ENCODE measurements at regions not wholly inside any gene's neighbourhood (a gene's known extent, or its start where the extent isn't known, plus 50 kb on each side); places are given as distances from the start of the nearest gene placed in this dataset.

DNA sequence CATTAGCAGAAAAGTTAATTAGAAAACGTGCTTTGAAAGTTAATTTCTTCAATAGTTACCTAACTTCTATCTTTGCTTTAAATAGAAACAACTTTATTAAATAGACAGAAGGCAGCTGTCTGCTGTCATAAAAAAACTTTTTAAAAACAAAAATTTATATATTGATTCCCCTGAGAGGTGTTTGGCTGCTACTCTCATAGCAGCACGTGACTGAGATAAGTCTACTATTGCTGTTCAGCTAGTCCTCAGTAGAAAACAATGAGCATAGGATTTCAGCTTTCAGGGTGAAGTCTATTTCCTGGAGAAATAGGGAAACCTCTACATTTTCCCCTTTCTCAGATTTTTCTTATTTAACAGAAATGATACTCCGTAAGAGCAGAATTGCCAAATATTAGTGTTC is 135.0 kb upstream of the FBN2 start:
- TF ChIP-seq POLR2A (IDR thresholded peaks at IDR 0.05) (no peak), CTCF (IDR thresholded peaks at IDR 0.05) (no peak), POLR2AphosphoS5 (IDR thresholded peaks at IDR 0.05) (no peak)
